ENCODE measurements at regions not wholly inside any gene's neighbourhood (a gene's known extent, or its start where the extent isn't known, plus 50 kb on each side); places are given as distances from the start of the nearest gene placed in this dataset.

DNA sequence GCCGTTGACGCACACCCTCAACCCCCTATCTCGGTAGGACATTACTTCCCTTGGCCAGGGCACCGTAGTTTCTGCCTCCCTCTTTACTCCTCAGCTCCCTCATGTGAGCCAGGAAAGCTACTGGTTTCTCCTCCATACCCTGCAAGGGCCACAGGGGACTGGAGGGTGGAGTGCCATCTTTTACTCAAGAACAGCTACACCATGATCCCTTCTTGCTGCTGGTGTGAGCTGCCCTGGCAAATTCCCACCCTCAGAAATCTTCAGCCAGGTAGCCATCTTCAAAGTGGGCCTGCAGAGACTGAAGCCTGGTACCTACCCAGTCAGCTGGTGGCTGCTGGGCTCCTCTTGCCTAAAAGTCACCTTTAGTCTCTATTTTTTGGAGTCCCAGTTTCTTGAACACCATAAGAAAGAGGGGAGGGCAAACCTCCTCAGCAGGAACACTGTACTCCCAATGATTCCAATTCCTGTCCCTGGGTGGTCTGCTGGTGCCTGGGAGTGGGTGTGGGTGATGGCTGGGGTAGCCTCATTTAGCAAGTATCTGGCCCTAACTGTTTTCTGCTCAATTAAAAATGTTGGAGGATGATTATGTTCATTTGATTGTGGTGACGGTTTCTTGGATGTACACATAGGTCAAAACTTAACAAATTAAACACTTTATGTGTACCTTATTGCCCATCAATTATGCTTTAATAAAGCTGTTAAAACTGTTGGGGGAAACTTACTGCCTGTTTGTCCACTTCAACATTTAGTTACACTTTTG, 105.0 kb upstream of the NPY start:
- DNase-seq (ENCODE audit: extremely low read depth in 1 of 2, low read depth in 1 of 2), result no peak

DNA sequence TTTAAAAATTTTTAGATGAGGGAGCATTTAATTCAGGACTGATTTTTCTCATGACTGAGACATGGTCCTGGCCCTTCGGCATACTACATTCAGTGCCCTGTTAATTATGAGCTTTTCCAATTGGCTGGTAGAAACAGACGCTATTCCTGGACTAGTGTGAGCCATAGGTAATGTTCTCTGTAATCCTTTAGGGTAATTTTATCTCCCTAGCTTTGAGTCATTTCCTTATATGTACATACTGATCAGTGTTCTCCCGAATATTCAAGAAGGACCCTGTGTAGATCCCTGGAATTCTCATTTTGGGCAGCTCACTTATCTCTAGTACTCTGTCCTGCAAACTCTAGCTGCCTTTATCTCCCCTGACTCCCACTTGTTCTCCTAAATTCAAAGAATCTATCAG, 92.6 kb upstream of the NPY start:
- no peak for DNase-seq (ENCODE audit: extremely low read depth in 1 of 2, low read depth in 1 of 2)

DNA sequence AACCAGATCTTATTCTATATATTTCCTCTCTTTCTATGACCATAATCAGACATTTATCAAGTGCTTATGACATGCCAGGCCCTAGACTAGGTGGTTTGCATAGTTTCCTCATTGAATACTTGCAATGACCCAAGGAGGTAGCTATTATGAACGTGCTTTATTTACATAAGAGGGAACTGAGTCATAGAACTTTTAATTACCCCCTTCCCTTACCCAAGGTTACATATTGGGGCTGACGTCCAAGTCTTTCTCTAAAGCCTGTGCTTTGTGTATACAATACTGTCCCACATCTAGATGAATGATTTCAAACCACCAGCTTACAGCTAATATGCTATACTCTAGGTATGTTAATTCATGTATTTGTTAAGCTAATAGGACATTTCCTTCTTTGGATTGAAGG, 91.9 kb upstream of the NPY start:
- no peak for DNase-seq (ENCODE audit: extremely low read depth in 1 of 2, low read depth in 1 of 2)

DNA sequence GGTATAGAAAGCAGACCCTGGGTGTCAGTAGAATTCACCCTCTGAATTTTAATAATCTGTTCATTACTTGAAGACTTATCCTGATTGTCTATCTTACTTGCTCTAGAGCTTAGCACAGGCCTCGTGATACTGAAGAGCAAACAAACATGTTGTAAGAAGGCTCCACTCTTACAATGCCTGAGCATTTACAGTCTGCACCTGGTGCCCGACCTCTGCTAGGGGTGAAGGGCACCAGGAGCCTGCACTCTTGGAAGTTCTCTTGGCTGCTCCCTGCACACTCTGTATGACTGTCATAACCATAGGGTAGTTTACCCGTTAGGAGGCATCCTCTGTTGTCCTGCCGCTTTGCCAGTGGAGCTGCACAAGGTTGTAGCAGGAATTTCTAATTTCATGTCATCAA, 91.3 kb upstream of the NPY start:
- no peak for DNase-seq (ENCODE audit: extremely low read depth in 1 of 2, low read depth in 1 of 2)

DNA sequence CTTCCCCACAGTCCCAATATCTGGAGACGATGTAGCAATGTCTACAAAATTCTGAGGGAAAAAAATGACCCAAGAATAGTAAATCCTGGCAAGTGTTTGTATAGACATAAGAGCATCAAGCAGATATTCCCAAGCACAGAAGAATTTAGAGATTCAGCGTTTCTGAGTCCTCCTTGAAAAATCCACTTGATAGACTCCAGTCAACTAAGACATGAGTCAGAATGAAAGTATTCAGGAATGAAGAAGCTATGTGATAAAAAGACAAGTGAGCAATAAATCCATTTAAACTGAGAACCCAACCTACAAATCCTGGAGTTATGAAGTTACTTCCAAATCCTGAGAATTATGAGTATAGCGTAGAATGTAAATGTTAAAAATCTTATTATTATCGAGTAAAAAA, 86.1 kb upstream of the NPY start:
- no peak for DNase-seq (ENCODE audit: extremely low read depth in 1 of 2, low read depth in 1 of 2)

DNA sequence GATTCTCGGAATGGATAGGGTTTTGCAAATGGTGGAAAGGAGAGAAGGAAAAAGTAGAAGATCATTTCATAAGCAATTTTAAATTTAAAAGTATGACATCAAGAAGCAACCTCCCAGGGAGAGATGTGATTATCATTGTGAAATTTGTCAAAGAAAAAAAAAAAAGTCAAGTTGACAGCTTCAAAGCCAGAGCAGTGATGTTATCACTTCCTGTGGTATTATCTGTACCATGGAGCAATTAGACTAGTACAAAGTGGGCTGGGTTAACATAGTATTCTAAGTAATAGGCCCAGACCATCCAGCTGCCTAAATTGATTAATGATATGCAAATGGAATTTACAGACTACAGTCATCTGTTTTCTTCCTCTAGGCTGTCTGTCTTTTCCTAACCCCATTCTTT, 84.0 kb upstream of the NPY start:
- DNase-seq (ENCODE audit: extremely low read depth in 1 of 2, low read depth in 1 of 2), result no peak

DNA sequence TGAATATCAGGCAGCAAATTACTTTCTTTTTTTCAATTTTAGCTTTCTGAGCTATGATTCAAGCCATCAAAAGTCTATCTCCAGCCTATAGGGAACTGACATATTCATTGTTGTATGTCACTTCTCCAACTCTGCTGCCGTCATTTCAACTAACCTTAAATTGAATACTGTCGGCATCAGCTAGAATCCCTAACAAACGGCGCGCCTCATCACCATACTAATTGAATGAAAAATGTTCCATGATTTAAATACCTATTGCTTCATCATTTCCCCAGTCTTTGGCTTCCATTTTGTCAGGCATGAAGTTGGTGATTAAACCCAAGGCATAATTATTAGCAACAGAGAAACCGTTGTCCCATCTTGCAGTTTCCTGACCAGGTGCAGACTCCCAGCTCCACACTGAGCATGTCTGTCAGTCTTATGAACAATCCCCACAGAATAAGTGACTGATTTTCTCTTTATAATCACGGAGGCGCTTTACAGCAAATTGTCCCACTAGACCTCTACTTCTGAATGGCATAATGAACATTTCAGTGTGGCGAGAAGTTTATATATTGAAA, 83.5 kb upstream of the NPY start:
- no peak for DNase-seq (ENCODE audit: extremely low read depth in 1 of 2, low read depth in 1 of 2)

DNA sequence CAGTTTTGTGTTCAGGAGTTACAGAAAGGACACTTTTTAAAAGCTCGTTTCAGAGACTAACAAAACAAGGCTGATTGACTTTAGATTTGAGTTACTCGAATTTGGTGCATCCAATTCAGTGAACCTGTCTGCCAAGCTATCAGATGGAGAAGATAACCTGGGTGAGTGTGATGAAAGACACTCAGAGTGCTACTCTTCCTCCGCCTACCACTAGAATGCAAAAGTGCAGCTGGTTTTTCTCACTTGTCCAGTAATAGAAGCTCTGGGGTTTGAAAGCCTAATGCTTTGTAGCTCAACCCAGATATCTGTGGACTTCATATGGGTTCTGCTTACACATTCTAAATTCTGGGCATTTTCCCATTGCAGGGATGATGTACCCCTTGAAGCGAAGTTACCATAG, 82.8 kb upstream of the NPY start:
- DNase-seq (ENCODE audit: extremely low read depth in 1 of 2, low read depth in 1 of 2), result no peak

DNA sequence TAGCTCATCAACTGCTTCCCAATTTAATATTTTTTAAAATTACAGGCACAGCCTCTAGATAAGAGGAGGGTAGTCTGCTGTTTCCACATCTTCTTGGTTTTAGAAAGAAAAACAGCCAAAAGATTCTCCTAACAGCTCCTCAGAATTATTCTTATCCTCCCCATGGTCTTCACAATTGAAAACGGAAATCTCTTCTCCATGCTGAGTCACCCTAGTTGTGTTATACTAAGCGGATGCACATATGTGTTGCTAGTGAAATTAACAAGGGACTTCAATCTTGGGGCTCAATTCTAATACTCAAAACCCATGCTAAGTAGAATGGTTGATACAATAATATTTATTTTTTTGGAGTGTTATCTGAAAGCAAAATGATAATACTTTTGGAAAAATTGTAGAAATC, 71.9 kb upstream of the NPY start:
- DNase-seq (ENCODE audit: extremely low read depth in 1 of 2, low read depth in 1 of 2), result no peak

DNA sequence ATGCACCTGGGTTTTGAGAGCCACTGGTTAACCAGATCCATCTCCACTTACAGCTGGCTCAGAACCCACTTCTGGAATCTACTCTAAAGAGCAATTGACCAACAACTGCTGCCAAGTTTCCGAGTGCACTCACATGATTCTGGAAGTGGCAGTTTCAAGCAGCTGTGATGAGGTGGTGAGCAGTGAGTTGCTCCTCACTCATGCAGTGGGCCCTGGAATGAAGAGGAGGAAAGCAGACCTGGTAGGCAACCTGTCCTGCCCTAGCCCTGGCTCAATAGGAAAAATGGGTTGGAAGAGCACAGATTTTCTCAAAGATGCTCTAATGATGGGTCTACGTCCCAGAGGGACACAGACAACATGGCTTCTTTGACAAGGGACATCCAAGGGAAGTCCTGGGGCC, 70.7 kb upstream of the NPY start:
- DNase-seq (ENCODE audit: extremely low read depth in 1 of 2, low read depth in 1 of 2), result no peak

DNA sequence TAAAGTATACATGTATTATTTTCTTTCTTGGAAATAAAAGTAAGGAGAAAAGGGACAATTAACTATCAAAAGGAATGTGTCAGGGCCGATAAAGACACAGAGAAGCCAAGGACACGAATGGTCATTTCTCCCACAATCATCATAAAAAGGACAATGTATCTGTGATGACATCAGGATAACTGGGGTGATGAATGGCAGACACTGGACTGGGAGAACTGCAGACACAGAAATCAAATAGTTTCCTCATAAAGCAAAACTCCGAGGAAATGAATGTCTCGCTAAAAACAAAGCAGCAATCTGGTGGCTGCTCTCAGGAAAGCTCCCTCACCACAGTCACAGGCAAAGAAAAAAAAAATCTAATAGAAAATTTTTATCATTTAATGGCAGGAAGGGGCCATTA, 69.3 kb upstream of the NPY start:
- no peak for DNase-seq (ENCODE audit: extremely low read depth in 1 of 2, low read depth in 1 of 2)

DNA sequence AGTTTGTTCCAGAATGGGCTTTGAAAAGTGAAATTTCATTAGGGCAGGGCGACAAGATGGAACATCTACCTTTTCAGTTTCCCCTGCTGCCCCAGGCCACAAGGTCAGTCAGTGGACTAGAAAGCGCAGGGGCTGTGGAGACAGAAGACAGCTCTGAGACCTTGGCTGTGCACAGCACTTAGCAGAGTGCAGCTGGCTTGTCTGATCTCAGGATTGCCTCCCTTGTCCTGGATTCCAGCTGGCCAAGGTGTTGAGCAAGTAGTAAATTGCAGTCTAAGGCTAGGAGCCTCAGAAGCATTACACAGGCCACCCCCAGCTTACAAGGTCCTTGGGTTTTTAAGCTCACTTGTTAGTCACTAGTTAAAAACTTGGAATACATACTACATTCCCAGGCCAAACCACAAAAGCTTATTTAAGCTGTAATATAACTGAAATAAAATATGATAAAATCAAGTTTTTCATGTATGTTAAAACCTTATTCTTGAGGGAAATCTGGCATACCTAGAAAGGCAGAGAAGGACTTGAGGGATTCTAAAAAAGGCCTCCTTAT, 67.3 kb upstream of the NPY start:
- no peak for DNase-seq (ENCODE audit: extremely low read depth in 1 of 2, low read depth in 1 of 2)

DNA sequence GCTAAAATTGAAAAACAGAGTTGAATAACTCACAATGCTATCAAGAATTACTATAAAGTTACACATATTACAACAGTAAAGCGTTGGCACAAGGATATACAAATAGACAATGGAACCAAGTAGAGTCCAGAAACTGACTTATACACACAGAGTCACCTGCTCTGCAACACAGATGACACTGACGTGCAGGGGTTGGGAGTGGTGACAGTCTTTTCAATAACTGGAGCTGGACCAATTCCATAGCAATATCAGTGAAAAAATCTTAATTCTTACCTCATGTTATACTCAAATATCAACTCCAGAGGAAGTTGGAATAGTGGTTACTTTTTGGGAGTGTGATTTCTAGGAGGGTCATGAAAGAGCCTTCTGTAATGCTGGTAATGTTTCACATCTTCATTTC, 62.5 kb upstream of the NPY start:
- no peak for DNase-seq (ENCODE audit: extremely low read depth in 1 of 2, low read depth in 1 of 2)

DNA sequence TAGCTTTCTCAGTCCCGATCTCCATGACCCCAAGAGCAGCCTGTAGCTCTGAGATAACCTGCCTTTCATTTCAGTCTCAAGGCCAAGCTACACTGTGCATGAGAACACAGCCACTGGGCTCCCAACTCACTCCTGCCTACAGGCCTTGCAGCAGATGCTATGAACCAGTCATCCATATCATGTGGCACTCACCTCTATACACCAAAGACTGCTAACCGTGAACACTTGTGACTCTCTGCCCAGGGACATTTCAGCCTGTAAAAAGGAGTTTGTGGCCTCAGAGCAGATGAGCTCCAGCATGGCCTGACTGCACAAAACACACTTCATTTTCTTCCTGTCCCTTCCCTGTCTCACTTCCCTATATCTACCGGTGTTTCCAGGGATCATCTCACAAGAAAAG, 56.9 kb upstream of the NPY start:
- DNase-seq (ENCODE audit: extremely low read depth in 1 of 2, low read depth in 1 of 2), result no peak

DNA sequence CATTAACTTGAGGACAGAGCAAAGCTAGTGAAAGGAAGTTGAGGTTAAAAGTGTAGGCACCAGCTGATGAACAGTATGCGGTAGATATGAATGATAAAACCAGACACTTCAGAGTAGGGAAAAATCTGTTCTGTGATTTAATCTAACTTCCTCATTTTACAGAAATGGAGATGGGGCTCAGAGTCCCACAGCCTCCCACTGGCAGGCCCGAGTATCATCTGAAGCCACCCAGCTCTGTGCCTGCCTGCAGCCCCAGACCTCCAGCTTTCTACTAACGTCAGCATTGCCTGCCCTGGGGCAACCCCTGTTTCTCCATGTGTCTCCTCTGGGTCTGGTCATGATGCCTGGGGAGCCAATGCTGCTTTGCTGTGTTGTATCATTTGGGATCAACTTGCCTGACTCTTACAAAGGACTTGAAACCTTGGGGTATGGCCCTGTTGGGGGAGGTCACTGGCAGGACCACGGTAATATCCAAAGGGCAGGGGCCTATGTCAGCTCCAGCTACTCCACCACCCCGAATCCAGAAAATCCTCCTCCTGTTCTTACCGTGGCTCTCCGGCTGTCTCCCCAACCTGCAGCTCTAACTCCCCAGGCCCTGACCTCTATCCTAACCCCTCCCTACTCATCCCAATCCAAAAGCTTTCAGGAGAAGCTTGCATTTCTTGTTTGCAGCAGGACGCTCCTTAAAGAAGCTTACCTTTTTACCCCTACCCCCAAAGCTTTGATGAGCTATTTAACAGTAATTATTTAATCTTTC, 56.2 kb upstream of the NPY start:
- no peak for DNase-seq (ENCODE audit: extremely low read depth in 1 of 2, low read depth in 1 of 2)

DNA sequence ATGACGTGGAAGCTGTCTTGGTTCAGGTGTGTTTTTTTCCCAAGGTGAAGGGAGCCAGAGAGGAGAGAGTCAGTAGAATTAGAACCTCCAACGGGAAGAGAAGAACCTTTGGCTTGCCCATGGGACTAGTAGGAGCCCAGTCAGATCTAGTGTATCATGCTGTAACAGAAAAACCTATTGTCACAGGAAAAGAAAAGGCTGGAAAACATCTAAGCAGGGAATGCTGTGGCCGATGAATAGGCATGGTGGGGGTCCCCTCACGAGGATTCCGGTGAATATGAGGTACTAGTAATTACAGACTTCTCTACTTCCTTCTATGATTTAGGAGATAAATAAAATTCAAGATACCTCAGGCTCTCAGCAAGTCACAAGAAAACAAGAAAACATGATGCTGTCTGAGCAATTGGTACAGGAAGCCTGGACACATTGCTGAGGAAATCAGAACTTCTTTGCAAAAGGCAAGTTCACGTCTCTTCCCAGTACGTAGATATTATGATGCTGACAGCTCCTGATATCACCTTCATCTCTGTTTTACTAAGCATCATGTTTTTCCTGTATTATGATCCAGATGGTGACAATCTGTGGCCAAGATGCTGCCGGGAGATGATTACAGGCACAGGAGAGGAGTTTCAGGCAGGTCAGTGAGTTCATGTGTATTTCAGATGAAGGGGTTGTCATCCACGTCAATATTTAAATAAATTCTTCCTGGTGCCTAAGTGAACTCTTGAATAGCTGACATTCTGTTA, 54.3 kb upstream of the NPY start:
- DNase-seq (ENCODE audit: extremely low read depth in 1 of 2, low read depth in 1 of 2), result no peak

DNA sequence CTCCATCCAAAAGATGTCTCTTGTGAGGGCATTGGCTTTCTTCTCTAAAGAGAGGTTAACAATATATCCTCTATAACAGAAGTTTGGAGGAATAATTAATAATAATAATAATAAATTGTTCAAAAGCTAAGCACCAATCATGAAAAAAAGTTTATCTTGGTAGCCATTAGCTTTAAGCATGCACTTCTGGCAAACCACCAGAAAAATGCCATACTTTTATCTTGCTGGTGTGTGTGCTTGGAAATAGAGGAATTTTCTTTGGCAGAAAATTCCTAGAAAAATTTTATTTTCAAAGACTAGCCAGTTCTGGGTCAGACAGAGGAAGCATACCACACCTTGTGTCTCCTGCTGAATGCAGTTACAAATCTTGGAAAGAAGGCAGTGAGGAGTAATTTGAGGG, 52.5 kb upstream of the NPY start:
- no peak for DNase-seq (ENCODE audit: extremely low read depth in 1 of 2, low read depth in 1 of 2)

DNA sequence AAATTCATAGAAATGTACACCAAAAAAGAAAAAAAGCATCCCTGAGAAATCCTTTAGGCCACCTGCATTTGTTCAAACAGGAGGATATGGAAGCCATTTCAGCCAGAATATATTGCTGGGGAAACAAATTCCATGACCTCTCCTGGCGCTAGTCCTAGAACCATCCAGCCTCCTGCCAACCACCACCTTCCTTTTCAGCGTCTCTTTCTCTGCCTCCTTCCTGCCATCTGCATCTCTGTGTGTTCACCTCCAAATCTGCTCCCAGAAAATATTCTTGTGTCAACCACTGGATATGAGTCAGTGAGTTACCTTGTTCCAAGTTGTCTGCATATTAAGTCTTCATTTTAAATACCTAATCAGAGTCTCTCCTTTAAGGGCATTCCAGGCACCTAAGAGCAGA, 50.6 kb upstream of the NPY start:
- DNase-seq (ENCODE audit: extremely low read depth in 1 of 2, low read depth in 1 of 2), result no peak
